ENCODE measurements at regions not wholly inside any gene's neighbourhood (a gene's known extent, or its start where the extent isn't known, plus 50 kb on each side); places are given as distances from the start of the nearest gene placed in this dataset.

GRCh38 chr6:105816847-105817246 is 269.3 kb upstream of the PRDM1 start:
- no peak for DNase-seq (ENCODE audit: low read depth in 2 of 2)

- DNase-seq (ENCODE audit: low read depth in 2 of 2): no peak
Measured at GRCh38 chr6:105815661-105816555, 270.2 kb upstream of the PRDM1 start.

- DNase-seq (ENCODE audit: low read depth in 2 of 2): no peak
Measured at GRCh38 chr6:105814745-105815536, 271.2 kb upstream of the PRDM1 start.

- DNase-seq (ENCODE audit: low read depth in 2 of 2): no peak
Measured at GRCh38 chr6:105810922-105811482, 275.1 kb upstream of the PRDM1 start.

GRCh38 chr6:105810105-105810921 is 275.8 kb upstream of the PRDM1 start:
- DNase-seq (ENCODE audit: low read depth in 2 of 2): peak in 1 of 2 donors; percentile 84

DNA sequence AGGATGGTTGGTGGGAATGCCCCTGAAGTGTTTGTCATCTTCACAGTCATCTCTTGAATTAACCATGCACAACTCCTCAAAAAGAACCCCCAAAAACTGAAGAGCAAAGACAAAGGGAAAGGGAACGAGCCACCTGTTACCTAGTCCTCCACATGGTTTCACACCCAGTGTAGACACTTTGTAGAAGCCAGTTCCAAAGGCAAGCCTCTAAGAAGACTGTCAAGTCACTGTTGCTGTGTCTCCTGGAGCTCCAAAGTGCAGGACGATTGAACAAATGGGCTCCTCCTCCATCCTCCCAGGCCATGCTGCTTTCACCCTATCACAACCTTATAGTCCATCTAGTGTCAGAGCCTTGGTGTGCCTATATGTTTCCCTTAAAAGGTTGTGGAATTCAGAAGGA is 277.6 kb upstream of the PRDM1 start:
- no peak for DNase-seq (ENCODE audit: low read depth in 2 of 2)

- no peak for DNase-seq (ENCODE audit: low read depth in 2 of 2)
Measured at GRCh38 chr6:105807905-105808304, 278.2 kb upstream of the PRDM1 start.

- no peak for DNase-seq (ENCODE audit: low read depth in 2 of 2)
Measured at GRCh38 chr6:105806486-105806920, 279.6 kb upstream of the PRDM1 start.

- DNase-seq (ENCODE audit: low read depth in 2 of 2): peak in 1 of 2 donors; percentile 52
Measured at GRCh38 chr6:105805501-105806023, 280.6 kb upstream of the PRDM1 start.

- no peak for DNase-seq (ENCODE audit: low read depth in 2 of 2)
Measured at GRCh38 chr6:105804424-105804823, 281.7 kb upstream of the PRDM1 start.

DNA sequence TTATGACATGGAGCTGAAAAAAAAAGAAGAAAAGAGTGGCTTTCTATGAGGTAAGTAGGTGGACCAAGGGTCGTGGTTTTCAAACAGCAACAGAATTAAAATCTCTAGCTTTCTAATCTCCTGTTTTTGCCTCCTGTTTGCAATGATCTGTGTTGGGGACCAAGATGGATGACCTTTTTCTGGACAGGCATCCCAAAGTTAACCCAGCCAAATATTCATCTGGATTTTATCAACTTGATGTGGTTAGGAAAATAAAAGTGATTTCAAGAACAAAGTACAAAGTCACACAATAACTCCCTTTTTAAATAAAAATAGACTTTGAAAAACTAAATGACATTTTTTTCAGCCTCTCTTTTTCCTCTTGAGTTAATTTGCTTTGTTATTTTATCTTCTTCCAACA is 282.1 kb upstream of the PRDM1 start:
- no peak for DNase-seq (ENCODE audit: low read depth in 2 of 2)

- no peak for DNase-seq (ENCODE audit: low read depth in 2 of 2)
Measured at GRCh38 chr6:105803442-105803841, 282.7 kb upstream of the PRDM1 start.

DNA sequence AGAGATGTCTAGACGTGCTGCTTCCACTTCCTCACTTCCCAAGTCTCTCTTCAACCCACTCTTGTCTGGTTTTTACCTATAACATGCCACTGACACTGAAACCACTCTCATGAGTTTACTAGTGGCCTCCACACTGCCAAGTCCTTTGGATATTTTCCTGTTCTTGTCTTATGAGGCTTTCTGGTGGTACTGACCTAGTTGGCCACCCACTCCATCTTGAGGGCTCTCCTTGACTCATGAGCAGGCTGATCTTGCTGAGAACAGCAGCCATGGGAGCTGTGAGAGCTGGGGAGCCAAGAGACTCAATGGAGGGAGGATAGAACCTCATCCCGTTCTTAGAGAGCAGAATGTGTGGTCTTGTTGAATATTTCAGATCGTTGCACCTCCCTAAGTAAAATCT is 283.4 kb upstream of the PRDM1 start:
- DNase-seq (ENCODE audit: low read depth in 2 of 2): no peak

GRCh38 chr6:105800871-105801270 is 285.3 kb upstream of the PRDM1 start:
- DNase-seq (ENCODE audit: low read depth in 2 of 2): no peak

GRCh38 chr6:105800398-105800797 is 285.7 kb upstream of the PRDM1 start:
- no peak for DNase-seq (ENCODE audit: low read depth in 2 of 2)

GRCh38 chr6:105799056-105799455 is 287.1 kb upstream of the PRDM1 start:
- no peak for DNase-seq (ENCODE audit: low read depth in 2 of 2)

DNA sequence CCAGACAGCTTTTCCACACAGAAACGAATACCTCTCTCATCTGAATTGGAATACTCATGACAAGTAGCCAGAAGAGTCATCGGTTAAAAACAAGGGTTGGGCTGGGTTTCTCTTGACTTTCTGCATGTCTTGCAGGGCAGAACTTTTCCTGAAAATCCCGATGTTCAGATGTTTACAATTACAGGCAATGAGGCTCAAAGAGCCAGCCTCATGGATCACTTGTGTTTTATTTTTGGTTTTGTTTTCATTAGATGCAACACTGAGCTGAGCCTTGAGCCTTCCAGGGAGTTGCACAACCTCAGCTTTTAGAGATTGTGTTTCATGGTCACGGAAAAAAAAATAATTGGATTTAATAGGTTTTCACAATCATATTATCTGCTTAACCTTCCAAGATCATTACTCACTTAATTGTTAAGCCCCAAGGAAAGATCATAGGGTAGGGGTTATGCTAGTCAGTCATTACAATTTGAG is 288.1 kb upstream of the PRDM1 start:
- DNase-seq (ENCODE audit: low read depth in 2 of 2): no peak

- DNase-seq (ENCODE audit: low read depth in 2 of 2): no peak
Measured at GRCh38 chr6:105797286-105797979, 288.7 kb upstream of the PRDM1 start.

DNA sequence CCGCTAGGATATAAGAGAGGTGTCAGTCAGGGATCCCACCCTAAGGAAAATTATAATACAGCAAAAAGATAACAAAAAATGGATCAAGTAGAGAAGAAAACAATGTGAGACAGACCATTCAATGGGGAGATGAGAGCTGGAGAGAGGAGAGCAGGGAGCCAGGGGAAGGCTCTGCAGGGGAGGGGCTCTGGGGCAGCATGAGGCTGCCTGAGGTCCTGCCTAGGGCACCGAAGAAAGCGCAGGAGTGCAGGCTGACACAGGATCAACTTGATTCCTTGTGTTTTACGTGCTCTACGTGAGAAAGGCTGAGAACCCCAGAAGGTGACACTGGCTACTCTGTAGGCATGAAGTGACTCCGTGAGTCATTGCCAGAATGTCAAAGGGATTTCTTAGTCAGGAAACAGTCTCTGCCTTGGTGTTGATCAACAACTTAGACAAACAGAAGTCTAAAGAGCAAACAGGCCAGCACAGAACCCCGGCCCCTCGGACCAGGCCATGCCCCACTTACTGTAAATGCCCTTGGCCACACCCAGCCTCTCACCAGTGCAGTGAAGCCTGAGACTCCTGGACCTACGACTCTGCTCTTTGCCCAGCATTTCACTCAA is 290.1 kb upstream of the PRDM1 start:
- DNase-seq (ENCODE audit: low read depth in 2 of 2): no peak

GRCh38 chr6:105795366-105795765 is 290.8 kb upstream of the PRDM1 start:
- DNase-seq (ENCODE audit: low read depth in 2 of 2): no peak

All from lung microvascular endothelial cell (primary cell).